Heart right ventricle (tissue), 16 donors: ENCODE measurements at regions not wholly inside any gene's neighbourhood (a gene's known extent, or its start where the extent isn't known, plus 50 kb on each side); places are given as distances from the start of the nearest gene placed in this dataset.

Experiments used
- ATAC-seq, 8 donors: fragments of 200-7000 bp; cut with Tn5 transposase; one replicate each; pipeline ENCODE4 v1.9.1; 2020; ENCODE audit warnings: mild to moderate bottlenecking in 8 of 8, moderate library complexity in 8 of 8, moderate number of reproducible peaks in 1 of 8
- DNase-seq, 2 donors: peaks; one replicate each; pipeline ENCODE4 v3.0.0-alpha.2; 2020
- H3K27ac ChIP-seq, 10 donors: fragments of 200-600 bp; sonication (generic) in 2 of 10; one replicate each; pipeline versions ENCODE4 v1.5.0 to v1.8.0; 2020 to 2022; ENCODE audit warnings: mild to moderate bottlenecking in 3 of 10
- H3K27me3 ChIP-seq, 7 donors: fragments of 200-600 bp; one replicate each; pipeline ENCODE4 v1.8.0; 2021 to 2022; ENCODE audit warnings: mild to moderate bottlenecking in 2 of 7
- H3K36me3 ChIP-seq, 9 donors: fragments of 200-600 bp; sonication (generic) in 1 of 9; one replicate each; pipeline versions ENCODE4 v1.5.0 to v1.8.0; 2020 to 2022; ENCODE audit warnings: mild to moderate bottlenecking in 2 of 9
- H3K4me1 ChIP-seq, 9 donors: fragments of 200-600 bp; sonication (generic) in 1 of 9; one replicate each; pipeline versions ENCODE4 v1.5.0 to v1.8.0; 2020 to 2022; ENCODE audit warnings: mild to moderate bottlenecking in 4 of 9
- H3K4me3 ChIP-seq, 10 donors: fragments of 200-600 bp; sonication (generic) in 2 of 10; one replicate each; pipeline versions ENCODE4 v1.5.0 to v1.8.0; 2020 to 2022; ENCODE audit warnings: mild to moderate bottlenecking in 7 of 10, moderate library complexity in 2 of 10
- H3K9me3 ChIP-seq, 11 donors: fragments of 200-600 bp in 10 of 11; sonication (generic) in 2 of 11; one replicate each; pipeline versions ENCODE4 v1.5.0 to v1.8.0; 2013 to 2022; ENCODE audit warnings: mild to moderate bottlenecking in 2 of 11, control low read depth in 1 of 11, moderate library complexity in 1 of 11
- WGBS, 2 donors: extraction: QIAGEN DNeasy Blood & Tissue Kit; methylation state at CpG; one replicate each; pipeline ENCODE4 v1.1.7; 2013; ENCODE audit warnings: inconsistent platforms in 1 of 2; 5-methylcytosine and 5-hydroxymethylcytosine counted together
- intact Hi-C, 10 donors: fragments of 100-400 bp; cut with DNase I; formaldehyde crosslinking; loops; one replicate each; pipeline versions ENCODE4 v1.11.1 to v1.14.2; 2022
- TF ChIP-seq, protein P1 (sequence below), 9 donors: fragments of 200-600 bp; sonication (generic) in 2 of 9; IDR thresholded peaks; one replicate each; pipeline versions ENCODE4 v1.5.0 to v1.8.0; 2021 to 2022; ENCODE audit warnings: antibody characterized with exemption in 9 of 9, mild to moderate bottlenecking in 5 of 9, moderate library complexity in 1 of 9
- donor health status: Arrhythmogenic right ventricular cardiomyopathy.
- donor health status: ischemic (EF 13 %, LVEDD 7.1; RV severe dilation, severe dysfunction).
- donor health status: healthy with polysubstance abuse.
- donor health status: DM: no; HTN: yes; CAD: no.
- donor health status: DM: no; HTN: no; CAD: no.
- donor health status: ischemic (EF 25% LVEDD 6.9; RV normal size, moderate dysfunction).
- donor health status: ischemic (EF 25% LVEDD 5.7; RV mildly dilated, moderate dysfunction).
- donor health status: healthy.
- donor health status: DM: yes; HTN: yes; CAD: no.
- donor health status: Ischemic cardiomyopathy.
- donor health status: ischemic (EF 35%, LVEDD 5.7; RV mildly dilated, moderate dysfunction).
- donor health status: nonischemic (EF 11% LVEDD 7.7; RV severe dilation, severe dysfunction).
- donor health status: DM: yes; HTN: yes; CAD: no.
- donor health status: PGD.
- donor health status: ischemic (EF 29% LVEDD 5.4; RV normal size, mild dysfunction).
- donor health status: nonischemic (EF 23%, LVEDD 6.1; RV moderate dilation, normal function).

GRCh38 chr2:195458936-195459335, 198.1 kb upstream of the SLC39A10 start:
- TF ChIP-seq, protein P1, sequence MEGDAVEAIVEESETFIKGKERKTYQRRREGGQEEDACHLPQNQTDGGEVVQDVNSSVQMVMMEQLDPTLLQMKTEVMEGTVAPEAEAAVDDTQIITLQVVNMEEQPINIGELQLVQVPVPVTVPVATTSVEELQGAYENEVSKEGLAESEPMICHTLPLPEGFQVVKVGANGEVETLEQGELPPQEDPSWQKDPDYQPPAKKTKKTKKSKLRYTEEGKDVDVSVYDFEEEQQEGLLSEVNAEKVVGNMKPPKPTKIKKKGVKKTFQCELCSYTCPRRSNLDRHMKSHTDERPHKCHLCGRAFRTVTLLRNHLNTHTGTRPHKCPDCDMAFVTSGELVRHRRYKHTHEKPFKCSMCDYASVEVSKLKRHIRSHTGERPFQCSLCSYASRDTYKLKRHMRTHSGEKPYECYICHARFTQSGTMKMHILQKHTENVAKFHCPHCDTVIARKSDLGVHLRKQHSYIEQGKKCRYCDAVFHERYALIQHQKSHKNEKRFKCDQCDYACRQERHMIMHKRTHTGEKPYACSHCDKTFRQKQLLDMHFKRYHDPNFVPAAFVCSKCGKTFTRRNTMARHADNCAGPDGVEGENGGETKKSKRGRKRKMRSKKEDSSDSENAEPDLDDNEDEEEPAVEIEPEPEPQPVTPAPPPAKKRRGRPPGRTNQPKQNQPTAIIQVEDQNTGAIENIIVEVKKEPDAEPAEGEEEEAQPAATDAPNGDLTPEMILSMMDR (IDR thresholded peaks at IDR 0.05) = no peak
- ATAC-seq (no peak), DNase-seq (no peak)
- Histone ChIP-seq H3K36me3 (no peaks in the 10 kb centered on the region), H3K4me1 (no peaks in the 10 kb centered on the region), H3K27me3 (no peaks in the 10 kb centered on the region), H3K4me3 (no peak overlapping the region), H3K9me3 (no peaks in the 10 kb centered on the region), H3K27ac (no peak overlapping the region)
- WGBS, 2 donors = 83 to 86% methylated on average over 2 of the region's 2 CpGs
- intact Hi-C loops = no loop called here

- Histone ChIP-seq H3K9me3 (no peaks in the 10 kb centered on the region), H3K4me1 (no peaks in the 10 kb centered on the region), H3K27me3 (no peaks in the 10 kb centered on the region), H3K27ac (no peak overlapping the region), H3K4me3 (no peak overlapping the region), H3K36me3 (no peaks in the 10 kb centered on the region)
- intact Hi-C loops = no loop called here
- ATAC-seq (no peak), DNase-seq (no peak)
- TF ChIP-seq, protein P1 (IDR thresholded peaks at IDR 0.05) = no peak
Measured at GRCh38 chr2:195457873-195458272, 199.2 kb upstream of the SLC39A10 start.

GRCh38 chr2:195456771-195457170, 200.3 kb upstream of the SLC39A10 start:
- TF ChIP-seq, protein P1 (IDR thresholded peaks at IDR 0.05) = no peak
- intact Hi-C loops = no loop called here
- Histone ChIP-seq H3K27ac (no peak overlapping the region), H3K4me3 (no peak overlapping the region), H3K36me3 (no peaks in the 10 kb centered on the region), H3K9me3 (no peaks in the 10 kb centered on the region), H3K27me3 (no peaks in the 10 kb centered on the region), H3K4me1 (no peaks in the 10 kb centered on the region)
- WGBS, 2 donors = 44 to 51% methylated on average over 2 of the region's 2 CpGs
- no peak for ATAC-seq
- DNase-seq = no peak

- Histone ChIP-seq H3K27ac (peak overlapping the region in 4 of 10 donors; percentile 35 to 47 (median 42)), H3K36me3 (no peaks in the 10 kb centered on the region), H3K27me3 (no peaks in the 10 kb centered on the region), H3K4me1 (no peaks in the 10 kb centered on the region), H3K9me3 (no peaks in the 10 kb centered on the region), H3K4me3 (no peak overlapping the region)
- WGBS, 2 donors = 75 to 77% methylated on average over 4 of the region's 4 CpGs
- DNase-seq (no peak), ATAC-seq (peak in 6 of 8 donors; percentile 56 to 86 (median 64))
- TF ChIP-seq, protein P1 (IDR thresholded peaks at IDR 0.05) = no peak
- intact Hi-C loops = loop anchor here in 1 of 10 donors (5.0 kb wide), 1 partner anchor 1979 kb away; no protein-coding TSS in a partner anchor
Measured at GRCh38 chr2:195451160-195451559, 205.9 kb upstream of the SLC39A10 start.
